ENCODE measurements at regions not wholly inside any gene's neighbourhood (a gene's known extent, or its start where the extent isn't known, plus 50 kb on each side); places are given as distances from the start of the nearest gene placed in this dataset.

DNA sequence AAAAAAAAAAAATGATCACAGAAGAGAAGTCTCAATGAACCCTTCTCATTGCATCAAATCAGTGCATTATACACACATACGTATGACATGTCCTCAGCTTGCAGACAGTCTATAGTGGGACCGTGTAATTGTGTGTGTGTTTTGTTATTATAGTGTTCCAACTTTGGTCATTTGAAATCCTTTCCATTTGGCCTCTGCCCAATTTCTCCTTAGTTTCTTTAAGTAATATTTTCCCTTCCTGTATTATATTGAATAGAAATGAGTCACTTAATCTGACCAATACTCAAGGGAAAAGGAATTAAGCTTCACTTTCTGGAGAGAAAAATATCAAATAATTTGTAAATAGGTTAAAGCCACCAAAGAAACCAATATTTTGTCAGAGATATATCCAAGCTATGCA lies 415.5 kb upstream of the SORCS1 start:
- WGBS, 4 donors = 41 to 64% (median 53%) methylated on average over 2 of the region's 2 CpGs
- no peak for DNase-seq
- no peaks in the 10 kb centered on the region for H3K4me1 ChIP-seq
- H3K27me3 ChIP-seq = no peaks in the 10 kb centered on the region
- no peak overlapping the region for H3K4me3 ChIP-seq
- no peak for TF ChIP-seq POLR2A (IDR thresholded peaks at IDR 0.05)
- TF ChIP-seq, protein P1, sequence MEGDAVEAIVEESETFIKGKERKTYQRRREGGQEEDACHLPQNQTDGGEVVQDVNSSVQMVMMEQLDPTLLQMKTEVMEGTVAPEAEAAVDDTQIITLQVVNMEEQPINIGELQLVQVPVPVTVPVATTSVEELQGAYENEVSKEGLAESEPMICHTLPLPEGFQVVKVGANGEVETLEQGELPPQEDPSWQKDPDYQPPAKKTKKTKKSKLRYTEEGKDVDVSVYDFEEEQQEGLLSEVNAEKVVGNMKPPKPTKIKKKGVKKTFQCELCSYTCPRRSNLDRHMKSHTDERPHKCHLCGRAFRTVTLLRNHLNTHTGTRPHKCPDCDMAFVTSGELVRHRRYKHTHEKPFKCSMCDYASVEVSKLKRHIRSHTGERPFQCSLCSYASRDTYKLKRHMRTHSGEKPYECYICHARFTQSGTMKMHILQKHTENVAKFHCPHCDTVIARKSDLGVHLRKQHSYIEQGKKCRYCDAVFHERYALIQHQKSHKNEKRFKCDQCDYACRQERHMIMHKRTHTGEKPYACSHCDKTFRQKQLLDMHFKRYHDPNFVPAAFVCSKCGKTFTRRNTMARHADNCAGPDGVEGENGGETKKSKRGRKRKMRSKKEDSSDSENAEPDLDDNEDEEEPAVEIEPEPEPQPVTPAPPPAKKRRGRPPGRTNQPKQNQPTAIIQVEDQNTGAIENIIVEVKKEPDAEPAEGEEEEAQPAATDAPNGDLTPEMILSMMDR (IDR thresholded peaks at IDR 0.05) = no peak
- H3K27ac ChIP-seq = no peak overlapping the region
- intact Hi-C loops (cut with DNase I) = no loop called here
- no peak for ATAC-seq
- no peaks in the 10 kb centered on the region for H3K36me3 ChIP-seq
- peaks cover 0 to 6% (median 0%) of the 10 kb centered on the region in 12 donors for H3K9me3 ChIP-seq

DNA sequence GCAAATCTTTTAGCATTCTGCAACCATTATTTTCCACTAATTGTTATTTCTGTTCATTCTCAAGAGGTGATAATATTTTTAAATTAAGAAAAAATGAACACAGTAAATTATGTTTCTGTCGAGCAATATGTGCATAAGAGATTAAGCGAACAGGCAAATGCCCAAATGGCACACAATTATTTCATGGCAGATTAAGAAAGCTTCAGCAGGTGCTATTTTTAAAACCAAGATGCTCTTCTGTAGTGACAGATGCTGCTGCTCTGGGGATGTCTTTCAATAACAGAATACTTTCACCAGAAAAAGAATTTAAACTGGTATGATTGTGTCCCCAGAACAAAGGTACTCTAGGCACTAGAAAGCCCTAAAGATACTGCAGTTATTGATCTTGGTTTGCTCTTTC lies 412.7 kb upstream of the SORCS1 start:
- H3K27me3 ChIP-seq = no peaks in the 10 kb centered on the region
- intact Hi-C loops (cut with DNase I) = no loop called here
- DNase-seq (no peak), ATAC-seq (no peak)
- no peak overlapping the region for H3K4me3 ChIP-seq
- H3K36me3 ChIP-seq = no peaks in the 10 kb centered on the region
- TF ChIP-seq POLR2A (IDR thresholded peaks at IDR 0.05) = no peak
- TF ChIP-seq, protein P1 (IDR thresholded peaks at IDR 0.05) = no peak
- H3K4me1 ChIP-seq = no peaks in the 10 kb centered on the region
- H3K9me3 ChIP-seq = no peaks in the 10 kb centered on the region
- 15 to 73% (median 55%) methylated on average over 2 of the region's 2 CpGs for WGBS, 4 donors
- H3K27ac ChIP-seq = no peak overlapping the region

DNA sequence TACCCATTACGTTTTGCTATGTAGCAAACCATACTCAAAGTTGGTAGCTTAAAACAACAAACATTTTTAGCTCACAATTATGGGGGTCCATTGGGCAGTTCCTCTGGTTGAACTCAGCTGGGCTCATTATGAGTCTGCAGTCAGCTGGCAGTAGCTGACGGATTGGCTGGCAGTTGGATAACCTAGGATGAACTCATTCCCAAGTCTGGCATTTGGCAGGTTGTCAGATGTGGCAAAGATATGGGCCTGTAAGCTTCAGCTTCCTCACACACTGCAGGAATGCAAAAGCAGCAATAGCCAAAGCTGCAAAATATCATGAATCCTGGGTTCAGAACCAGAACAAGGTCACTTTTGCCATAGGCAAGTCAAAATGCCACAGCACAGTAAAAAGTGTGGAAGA lies 412.2 kb upstream of the SORCS1 start:
- Histone ChIP-seq H3K36me3 (no peaks in the 10 kb centered on the region), H3K9me3 (no peaks in the 10 kb centered on the region), H3K27me3 (no peaks in the 10 kb centered on the region), H3K27ac (no peak overlapping the region), H3K4me3 (no peak overlapping the region), H3K4me1 (no peaks in the 10 kb centered on the region)
- 25 to 38% (median 29%) methylated on average over 2 of the region's 2 CpGs for WGBS, 4 donors
- ATAC-seq (peak in 3 of 4 donors; percentile 55 to 67 (median 66)), DNase-seq (peak in 3 of 5 donors; percentile 15 to 43 (median 26))
- TF ChIP-seq, protein P1 (IDR thresholded peaks at IDR 0.05) = no peak
- TF ChIP-seq POLR2A (IDR thresholded peaks at IDR 0.05) = no peak
- intact Hi-C loops (cut with DNase I) = no loop called here

DNA sequence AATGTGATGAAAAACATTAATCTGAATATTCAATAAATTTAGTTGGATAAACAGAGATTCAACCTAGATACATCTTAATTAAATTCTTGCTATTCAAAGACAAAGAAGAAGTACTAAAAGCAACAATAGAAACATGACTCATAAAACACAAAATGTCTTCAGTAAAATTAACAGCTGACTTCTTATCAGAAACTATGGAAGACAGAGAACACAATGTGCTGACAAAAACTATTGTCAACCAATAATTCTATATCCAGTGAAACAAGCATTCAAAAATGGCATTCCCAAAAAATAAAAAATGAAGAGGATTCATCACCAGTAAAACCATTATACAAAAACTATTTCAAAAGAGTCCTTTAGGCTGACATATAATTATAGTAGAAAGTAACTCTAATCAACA lies 400.5 kb upstream of the SORCS1 start:
- intact Hi-C loops (cut with DNase I) = no loop called here
- TF ChIP-seq POLR2A (IDR thresholded peaks at IDR 0.05) = no peak
- TF ChIP-seq, protein P1 (IDR thresholded peaks at IDR 0.05) = no peak
- no peaks in the 10 kb centered on the region for H3K27me3 ChIP-seq

More for the DNA sequence above, 400.5 kb upstream of the SORCS1 start:
- DNase-seq = no peak
- ATAC-seq = no peak
- H3K27ac ChIP-seq = no peak overlapping the region
- no peaks in the 10 kb centered on the region for H3K36me3 ChIP-seq
- no peaks in the 10 kb centered on the region for H3K4me1 ChIP-seq
- peaks cover 0 to 30% (median 0%) of the 10 kb centered on the region in 12 donors for H3K9me3 ChIP-seq
- no peak overlapping the region for H3K4me3 ChIP-seq

Measured in heart left ventricle (tissue), 16 donors.